IMR-90 (cell line): ENCODE measurements at regions not wholly inside any gene's neighbourhood (a gene's known extent, or its start where the extent isn't known, plus 50 kb on each side); places are given as distances from the start of the nearest gene placed in this dataset.

ENCODE experiments used
- BHLHE40 ChIP-seq: fragments of 150-350 bp; IDR thresholded peaks from 2 replicates; pipeline ENCODE4 v1.6.1; 2016; ENCODE audit warnings: mild to moderate bottlenecking, low read depth, low read length
- CTCF ChIP-seq: conservative IDR thresholded peaks from 2 replicates; pipeline ENCODE4 v1.5.1; 2012; ENCODE audit warnings: mild to moderate bottlenecking, low read depth, low read length, improper control_type of control experiment
- RFX5 ChIP-seq: IDR thresholded peaks from 2 replicates; pipeline ENCODE4 v1.8.0; 2012; ENCODE audit warnings: low read depth, mild to moderate bottlenecking, low read length, moderate library complexity
- SMC3 ChIP-seq: fragments of 150-350 bp; IDR thresholded peaks from 2 replicates; pipeline ENCODE4 v1.6.1; 2016; ENCODE audit warnings: low read depth, mild to moderate bottlenecking, antibody characterized with exemption, low read length, moderate library complexity
- TF ChIP-seq, protein P1 (sequence below): fragments of 150-350 bp; IDR thresholded peaks from 2 replicates; pipeline ENCODE4 v1.6.1; 2016; ENCODE audit warnings: low read depth, mild to moderate bottlenecking, low read length, moderate library complexity, borderline replicate concordance

- TF ChIP-seq SMC3 (no peak), BHLHE40 (no peak), RFX5 (no peak), CTCF (no peak)
- TF ChIP-seq, protein P1, sequence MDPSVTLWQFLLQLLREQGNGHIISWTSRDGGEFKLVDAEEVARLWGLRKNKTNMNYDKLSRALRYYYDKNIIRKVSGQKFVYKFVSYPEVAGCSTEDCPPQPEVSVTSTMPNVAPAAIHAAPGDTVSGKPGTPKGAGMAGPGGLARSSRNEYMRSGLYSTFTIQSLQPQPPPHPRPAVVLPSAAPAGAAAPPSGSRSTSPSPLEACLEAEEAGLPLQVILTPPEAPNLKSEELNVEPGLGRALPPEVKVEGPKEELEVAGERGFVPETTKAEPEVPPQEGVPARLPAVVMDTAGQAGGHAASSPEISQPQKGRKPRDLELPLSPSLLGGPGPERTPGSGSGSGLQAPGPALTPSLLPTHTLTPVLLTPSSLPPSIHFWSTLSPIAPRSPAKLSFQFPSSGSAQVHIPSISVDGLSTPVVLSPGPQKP: no peak
Measured at GRCh38 chr7:81468526-81468925, 301.3 kb downstream of the HGF start.
